ENCODE measurements at regions not wholly inside any gene's neighbourhood (a gene's known extent, or its start where the extent isn't known, plus 50 kb on each side); places are given as distances from the start of the nearest gene placed in this dataset.
"Not testable (repeated sequence)": the region's sequence is repeated elsewhere in the genome, so short reads cannot be mapped to it uniquely, and the experiment has no call there.

DNA sequence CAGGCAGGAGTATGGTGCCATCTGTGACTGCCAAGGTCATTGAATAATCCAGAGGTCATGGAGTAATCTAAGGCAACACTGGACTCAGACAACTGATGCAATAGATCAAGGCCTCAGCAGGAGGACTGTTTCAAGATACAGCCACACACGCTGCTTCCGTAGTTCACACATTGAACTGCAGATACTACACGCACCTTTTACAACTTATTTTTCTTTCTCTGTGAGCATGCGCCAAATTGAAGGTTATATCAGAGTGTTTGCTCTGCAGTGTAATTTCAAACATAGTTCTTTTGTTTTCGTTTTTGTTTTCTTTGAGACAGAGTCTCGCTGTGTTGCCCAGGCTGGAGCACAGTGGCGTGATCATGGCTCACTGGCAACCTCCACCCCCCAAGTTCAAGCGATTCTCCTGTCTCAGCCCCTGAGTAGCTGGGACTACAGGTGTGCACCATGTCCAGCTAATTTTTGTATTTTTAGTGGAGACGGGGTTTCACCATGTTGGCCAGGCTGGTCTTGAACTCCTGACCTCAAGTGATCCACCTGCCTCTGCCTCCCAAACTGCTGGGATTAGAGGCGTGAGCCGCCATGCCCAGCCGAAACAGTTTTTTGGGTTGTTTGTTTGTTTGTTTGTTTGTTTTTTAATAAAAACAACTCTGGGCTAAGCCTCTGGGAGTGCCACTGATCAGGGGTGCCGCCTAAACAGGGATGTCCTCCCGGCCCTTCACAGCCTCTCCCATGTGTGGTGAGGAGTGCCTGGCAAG lies 96.6 kb upstream of the NAA20 start:
- Histone ChIP-seq H3K36me3 (ENCODE audit: low read depth) (no peaks in the 10 kb centered on the region), H2AFZ (no peak overlapping the region), H3K4me2 (no peak overlapping the region), H4K20me1 (ENCODE audit: insufficient read depth) (no peaks in the 10 kb centered on the region), H3K27me3 (ENCODE audit: insufficient read depth, low read depth) (no peaks in the 10 kb centered on the region), H3K79me2 (ENCODE audit: low read depth) (no peaks in the 10 kb centered on the region), H3K9me2 (ENCODE audit: insufficient read depth) (no peaks in the 10 kb centered on the region), H3K4me1 (replicated peaks; ENCODE audit: insufficient read depth) (no peaks in the 10 kb centered on the region), H3K27ac (no peak overlapping the region), H3K4me3 (no peak overlapping the region), H3F3A (ENCODE audit: insufficient read depth, low read depth) (no peaks in the 10 kb centered on the region), H3K9me3 (ENCODE audit: insufficient read depth, low read depth) (no peaks in the 10 kb centered on the region)
- no TSS peak for BruUV-seq (replicated peaks)
- intact Hi-C loops (cut with micrococcal nuclease; ENCODE audit: unreplicated experiment), result no loop called here
- no peak for DNase-seq
- ChIA-PET POLR2A (ENCODE audit: unreplicated experiment) (no interaction called here), CTCF (no interaction called here)
- TF ChIP-seq EZH2 (IDR thresholded peaks at IDR 0.05; ENCODE audit: low read depth), result no peak
- TF ChIP-seq, protein P1, sequence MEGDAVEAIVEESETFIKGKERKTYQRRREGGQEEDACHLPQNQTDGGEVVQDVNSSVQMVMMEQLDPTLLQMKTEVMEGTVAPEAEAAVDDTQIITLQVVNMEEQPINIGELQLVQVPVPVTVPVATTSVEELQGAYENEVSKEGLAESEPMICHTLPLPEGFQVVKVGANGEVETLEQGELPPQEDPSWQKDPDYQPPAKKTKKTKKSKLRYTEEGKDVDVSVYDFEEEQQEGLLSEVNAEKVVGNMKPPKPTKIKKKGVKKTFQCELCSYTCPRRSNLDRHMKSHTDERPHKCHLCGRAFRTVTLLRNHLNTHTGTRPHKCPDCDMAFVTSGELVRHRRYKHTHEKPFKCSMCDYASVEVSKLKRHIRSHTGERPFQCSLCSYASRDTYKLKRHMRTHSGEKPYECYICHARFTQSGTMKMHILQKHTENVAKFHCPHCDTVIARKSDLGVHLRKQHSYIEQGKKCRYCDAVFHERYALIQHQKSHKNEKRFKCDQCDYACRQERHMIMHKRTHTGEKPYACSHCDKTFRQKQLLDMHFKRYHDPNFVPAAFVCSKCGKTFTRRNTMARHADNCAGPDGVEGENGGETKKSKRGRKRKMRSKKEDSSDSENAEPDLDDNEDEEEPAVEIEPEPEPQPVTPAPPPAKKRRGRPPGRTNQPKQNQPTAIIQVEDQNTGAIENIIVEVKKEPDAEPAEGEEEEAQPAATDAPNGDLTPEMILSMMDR (conservative IDR thresholded peaks at IDR 0.05), result no peak

DNA sequence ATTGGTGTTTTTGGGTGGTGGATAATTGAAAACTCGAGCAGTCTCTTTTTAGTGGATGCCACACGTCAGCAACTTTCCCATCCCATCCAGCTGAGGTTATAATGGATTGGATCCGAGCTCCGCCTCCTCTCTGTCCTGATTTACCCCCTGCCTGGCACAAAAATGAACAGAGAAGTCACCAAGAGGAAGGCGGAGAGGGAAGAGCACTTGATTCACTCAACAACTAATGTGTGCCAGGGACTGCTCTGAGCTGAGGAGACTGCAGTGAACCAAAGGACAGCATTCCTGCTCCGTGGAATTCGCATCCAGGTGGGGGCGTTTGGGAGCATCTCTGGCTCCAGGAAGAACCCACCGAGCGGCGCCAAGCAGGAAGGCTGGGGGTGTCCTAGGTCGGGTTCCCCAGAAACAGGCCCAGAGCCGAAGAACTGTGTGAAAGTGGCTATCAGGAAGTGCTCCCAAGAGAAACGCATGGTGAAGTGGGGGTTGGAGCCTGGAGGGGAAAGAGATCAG lies 95.8 kb upstream of the NAA20 start:
- no peaks in the 10 kb centered on the region for H3K79me2 ChIP-seq (ENCODE audit: low read depth)
- intact Hi-C loops (cut with micrococcal nuclease; ENCODE audit: unreplicated experiment), result no loop called here
- no peak overlapping the region for H2AFZ ChIP-seq
- TF ChIP-seq, protein P1 (conservative IDR thresholded peaks at IDR 0.05), result no peak
- TF ChIP-seq EZH2 (IDR thresholded peaks at IDR 0.05; ENCODE audit: low read depth), result no peak
- CTCF ChIA-PET, result no interaction called here
- H3K4me2 ChIP-seq, result no peak overlapping the region
- no peaks in the 10 kb centered on the region for H3K27me3 ChIP-seq (ENCODE audit: insufficient read depth, low read depth)
- H3K9me2 ChIP-seq (ENCODE audit: insufficient read depth), result no peaks in the 10 kb centered on the region
- H3F3A ChIP-seq (ENCODE audit: insufficient read depth, low read depth), result no peaks in the 10 kb centered on the region; the same call in 1 of the 2 replicates
- H4K20me1 ChIP-seq (ENCODE audit: insufficient read depth), result no peaks in the 10 kb centered on the region
- POLR2A ChIA-PET (ENCODE audit: unreplicated experiment), result no interaction called here
- BruUV-seq (replicated peaks), result no TSS peak
- H3K27ac ChIP-seq, result no peak overlapping the region
- no peaks in the 10 kb centered on the region for H3K36me3 ChIP-seq (ENCODE audit: low read depth)
- no peak for DNase-seq
- H3K4me1 ChIP-seq (replicated peaks; ENCODE audit: insufficient read depth), result no peaks in the 10 kb centered on the region
- no peaks in the 10 kb centered on the region for H3K9me3 ChIP-seq (ENCODE audit: insufficient read depth, low read depth)
- no peak overlapping the region for H3K4me3 ChIP-seq

DNA sequence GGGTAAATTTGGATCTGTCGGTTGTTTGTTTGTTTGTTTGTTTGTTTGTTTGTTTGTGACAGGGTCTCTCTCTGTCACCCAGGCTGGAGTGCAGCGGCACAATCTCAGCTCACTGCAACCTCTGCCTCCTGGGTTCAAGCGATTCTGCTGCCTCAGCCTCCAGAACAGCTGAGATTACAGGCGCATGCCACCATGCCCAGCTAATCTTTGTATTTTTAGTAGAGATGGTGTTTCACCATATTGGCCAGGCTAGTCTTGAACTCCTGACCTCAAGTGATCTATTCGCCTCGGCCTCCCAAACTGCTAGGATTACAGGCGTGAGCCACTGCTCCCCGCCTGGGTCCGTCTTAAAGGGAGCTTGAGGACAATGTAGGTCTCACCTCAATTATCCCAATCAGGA lies 95.3 kb upstream of the NAA20 start:
- H3K27ac ChIP-seq; CTCF ChIA-PET; H3K27me3 ChIP-seq (ENCODE audit: insufficient read depth, low read depth); intact Hi-C loops (cut with micrococcal nuclease; ENCODE audit: unreplicated experiment); H4K20me1 ChIP-seq (ENCODE audit: insufficient read depth); POLR2A ChIA-PET (ENCODE audit: unreplicated experiment); H3K9me3 ChIP-seq (ENCODE audit: insufficient read depth, low read depth); H3K36me3 ChIP-seq (ENCODE audit: low read depth); H3K9me2 ChIP-seq (ENCODE audit: insufficient read depth); H2AFZ ChIP-seq; DNase-seq; H3K79me2 ChIP-seq (ENCODE audit: low read depth); BruUV-seq (replicated peaks); H3K4me3 ChIP-seq; H3K4me2 ChIP-seq; H3K4me1 ChIP-seq (replicated peaks; ENCODE audit: insufficient read depth); H3F3A ChIP-seq (ENCODE audit: insufficient read depth, low read depth): not testable (repeated sequence)

DNA sequence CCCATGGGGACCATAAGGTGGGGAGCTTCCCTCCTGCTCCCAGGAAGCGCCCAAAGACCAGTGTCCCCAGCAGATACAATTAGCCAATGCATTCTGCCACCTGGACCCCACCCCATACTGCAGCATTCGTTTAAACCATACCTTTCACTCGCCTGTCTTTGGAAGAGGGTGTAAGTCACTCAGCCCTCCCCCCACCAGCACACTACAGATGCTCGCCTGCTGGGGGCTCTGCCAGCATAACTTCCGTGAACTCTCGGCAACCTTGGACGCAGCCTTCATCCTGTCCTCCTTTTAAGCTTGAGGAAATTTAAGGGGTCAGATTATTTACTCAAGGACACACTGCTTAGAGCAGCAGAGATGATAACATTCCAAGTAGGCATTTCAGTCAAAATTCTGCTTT lies 94.4 kb upstream of the NAA20 start:
- TF ChIP-seq, protein P1 (conservative IDR thresholded peaks at IDR 0.05), result no peak
- no peak for TF ChIP-seq EZH2 (IDR thresholded peaks at IDR 0.05; ENCODE audit: low read depth)
- Histone ChIP-seq H4K20me1 (ENCODE audit: insufficient read depth) (no peaks in the 10 kb centered on the region), H3K4me3 (no peak overlapping the region), H3K9me3 (ENCODE audit: insufficient read depth, low read depth) (no peaks in the 10 kb centered on the region), H3K9me2 (ENCODE audit: insufficient read depth) (no peaks in the 10 kb centered on the region), H3K4me2 (no peak overlapping the region), H2AFZ (no peak overlapping the region), H3K79me2 (ENCODE audit: low read depth) (no peaks in the 10 kb centered on the region), H3K27ac (no peak overlapping the region), H3F3A (ENCODE audit: insufficient read depth, low read depth) (no peaks in the 10 kb centered on the region; the same call in 1 of the 2 replicates), H3K36me3 (ENCODE audit: low read depth) (no peaks in the 10 kb centered on the region), H3K4me1 (replicated peaks; ENCODE audit: insufficient read depth) (no peaks in the 10 kb centered on the region), H3K27me3 (ENCODE audit: insufficient read depth, low read depth) (no peaks in the 10 kb centered on the region)
- CTCF ChIA-PET, result no interaction called here
- DNase-seq, result no peak
- intact Hi-C loops (cut with micrococcal nuclease; ENCODE audit: unreplicated experiment), result no loop called here
- POLR2A ChIA-PET (ENCODE audit: unreplicated experiment), result interaction anchor here (0.6 kb wide), 1 partner anchor 70 kb away, joined by 7 read pairs; no protein-coding TSS in a partner anchor
- no TSS peak for BruUV-seq (replicated peaks)
